Subcutaneous abdominal adipose tissue (tissue), 5 donors: ENCODE measurements at regions not wholly inside any gene's neighbourhood (a gene's known extent, or its start where the extent isn't known, plus 50 kb on each side); places are given as distances from the start of the nearest gene placed in this dataset.

Experiments
- H3K27ac ChIP-seq: one replicate; pipeline ENCODE4 v1.7.0; 2013; ENCODE audit warnings: low read depth, mild to moderate bottlenecking, inconsistent platforms, low read length, moderate library complexity
- H3K27me3 ChIP-seq, 5 donors: one replicate each; pipeline ENCODE4 v1.7.0; 2013; ENCODE audit warnings: low read length in 5 of 5, inconsistent platforms in 1 of 5; ENCODE audit not compliant: control insufficient read depth in 5 of 5, insufficient read depth in 4 of 5
- H3K36me3 ChIP-seq, 5 donors: one replicate each; pipeline ENCODE4 v1.7.0; 2013; ENCODE audit warnings: low read length in 5 of 5; ENCODE audit not compliant: control insufficient read depth in 5 of 5, insufficient read depth in 5 of 5
- H3K4me1 ChIP-seq, 5 donors: one replicate each; pipeline ENCODE4 v1.7.0; 2013; ENCODE audit warnings: low read length in 5 of 5, mild to moderate bottlenecking in 3 of 5, moderate library complexity in 1 of 5; ENCODE audit not compliant: control insufficient read depth in 5 of 5, insufficient read depth in 5 of 5
- H3K4me3 ChIP-seq, 5 donors: one replicate each; pipeline ENCODE4 v1.7.0; 2013; ENCODE audit warnings: low read length in 5 of 5, low read depth in 1 of 5
- H3K9ac ChIP-seq, 5 donors: one replicate each; pipeline ENCODE4 v1.7.0; 2013; ENCODE audit warnings: low read length in 5 of 5, mild to moderate bottlenecking in 4 of 5, moderate library complexity in 3 of 5
- H3K9me3 ChIP-seq, 5 donors: one replicate each; pipeline ENCODE4 v1.7.0; 2013; ENCODE audit warnings: low read length in 5 of 5; ENCODE audit not compliant: control insufficient read depth in 5 of 5
- donor health status: healthy.
- donor health status: healthy.
- donor health status: healthy.
- donor health status: healthy.
- donor health status: healthy.

DNA sequence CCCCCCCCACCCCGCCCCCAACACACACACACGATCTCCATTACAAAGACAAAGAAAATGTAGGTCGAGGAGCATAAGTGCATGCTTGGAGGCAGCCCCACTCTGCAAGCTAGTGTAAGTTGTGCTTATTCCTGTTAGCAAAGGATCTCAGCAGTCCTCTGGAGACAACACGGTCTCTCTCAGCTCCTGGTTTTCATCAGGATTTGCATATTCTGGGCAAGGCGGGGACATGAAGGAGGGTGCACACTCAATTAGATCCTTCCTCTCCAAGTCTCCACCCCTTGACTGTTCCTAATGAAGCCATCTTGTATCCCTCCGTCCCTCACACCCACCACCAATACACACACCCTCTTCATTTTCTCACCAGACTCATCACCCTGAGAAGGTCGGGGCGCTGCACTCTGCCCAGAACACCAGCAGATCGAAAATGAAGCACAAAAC, 63.8 kb downstream of the MRPL46 start:
- H3K9ac ChIP-seq, result no peak overlapping the region
- H3K4me3 ChIP-seq, result no peak overlapping the region
- H3K4me1 ChIP-seq, result peaks cover 0 to 6% (median 0%) of the 10 kb centered on the region in 5 donors
- H3K27me3 ChIP-seq, result peaks cover 0 to 11% (median 3%) of the 10 kb centered on the region in 5 donors
- no peak overlapping the region for H3K27ac ChIP-seq
- H3K9me3 ChIP-seq, result peaks cover 0 to 7% (median 0%) of the 10 kb centered on the region in 5 donors
- H3K36me3 ChIP-seq, result no peaks in the 10 kb centered on the region

DNA sequence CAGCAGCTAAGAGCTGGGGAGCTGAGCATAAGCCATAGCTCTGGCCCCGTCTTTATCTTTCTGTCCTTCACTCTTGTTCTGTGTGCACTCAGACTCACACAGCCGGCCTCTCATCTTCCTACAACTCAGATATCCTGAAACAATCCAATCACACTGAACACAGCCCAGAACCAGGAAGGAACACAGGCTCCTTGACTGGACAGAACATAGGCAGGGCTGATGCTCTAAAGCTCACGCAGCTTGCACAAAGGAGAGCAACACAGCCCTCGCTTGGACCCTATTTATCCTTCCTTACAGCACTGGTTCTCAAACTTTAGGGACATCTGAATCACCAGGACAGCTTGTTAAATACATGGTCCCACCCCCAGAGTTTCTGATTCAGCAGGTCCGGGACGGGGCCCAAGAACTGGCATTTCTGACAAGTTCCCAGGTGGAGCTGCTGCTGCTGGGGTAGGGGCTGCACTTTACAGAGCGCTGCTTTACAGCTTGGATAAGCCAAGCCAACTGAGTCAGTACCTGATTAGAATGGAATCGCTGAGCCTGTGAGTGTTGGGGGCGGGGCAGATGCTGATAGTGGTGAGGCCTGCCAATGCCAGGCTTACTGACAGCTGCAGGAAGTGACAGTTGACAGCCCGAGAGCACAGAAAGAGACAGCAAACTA, 65.1 kb downstream of the MRPL46 start:
- Histone ChIP-seq H3K27ac (no peak overlapping the region), H3K4me1 (peaks cover 0 to 6% (median 0%) of the 10 kb centered on the region in 5 donors)

DNA sequence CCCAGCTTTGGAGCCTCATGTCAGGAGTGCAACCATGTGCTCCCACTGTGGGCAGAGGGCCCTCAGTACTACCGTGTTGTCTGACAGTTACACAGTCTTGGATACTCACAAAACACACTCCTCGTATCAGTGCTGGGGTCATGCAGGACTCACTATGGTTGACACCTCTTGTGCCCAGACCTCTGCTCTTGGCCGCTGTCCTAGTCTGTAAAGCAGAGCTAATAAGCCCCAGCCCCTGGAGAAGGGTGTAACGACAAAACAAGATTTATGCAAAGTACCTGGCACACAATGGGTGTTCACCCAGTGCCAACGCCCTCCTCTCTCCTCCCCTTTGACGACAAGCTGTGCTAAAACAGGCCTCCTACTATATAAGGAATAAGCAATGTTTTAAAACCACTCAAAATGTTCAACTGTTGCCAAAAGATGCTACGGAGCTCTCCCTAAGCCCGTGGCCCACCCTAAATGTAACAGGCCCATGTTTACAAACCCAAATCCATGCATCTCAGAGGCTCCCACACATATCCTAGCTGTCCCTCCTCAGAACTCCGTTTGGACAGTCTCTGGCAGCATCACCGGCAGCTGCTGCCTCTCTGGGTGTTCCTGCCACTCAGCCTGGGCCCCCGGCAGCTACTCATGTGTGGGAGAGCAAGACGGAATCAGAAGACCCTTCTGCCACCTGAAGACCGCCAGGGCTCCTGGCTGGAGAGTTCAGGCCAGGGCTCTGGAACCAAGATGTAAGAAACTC, 65.8 kb downstream of the MRPL46 start:
- no peaks in the 10 kb centered on the region for H3K36me3 ChIP-seq
- H3K27ac ChIP-seq, result no peak overlapping the region
- peaks cover 0 to 11% (median 3%) of the 10 kb centered on the region in 5 donors for H3K27me3 ChIP-seq
- H3K4me1 ChIP-seq, result peaks cover 0 to 6% (median 0%) of the 10 kb centered on the region in 5 donors
- no peak overlapping the region for H3K9ac ChIP-seq
- H3K4me3 ChIP-seq, result no peak overlapping the region
- H3K9me3 ChIP-seq, result peaks cover 0 to 7% (median 0%) of the 10 kb centered on the region in 5 donors

More for the DNA sequence above, 65.1 kb downstream of the MRPL46 start:
- H3K9ac ChIP-seq, result no peak overlapping the region
- H3K36me3 ChIP-seq, result no peaks in the 10 kb centered on the region
- peaks cover 0 to 7% (median 0%) of the 10 kb centered on the region in 5 donors for H3K9me3 ChIP-seq
- H3K4me3 ChIP-seq, result no peak overlapping the region
- peaks cover 0 to 11% (median 3%) of the 10 kb centered on the region in 5 donors for H3K27me3 ChIP-seq

DNA sequence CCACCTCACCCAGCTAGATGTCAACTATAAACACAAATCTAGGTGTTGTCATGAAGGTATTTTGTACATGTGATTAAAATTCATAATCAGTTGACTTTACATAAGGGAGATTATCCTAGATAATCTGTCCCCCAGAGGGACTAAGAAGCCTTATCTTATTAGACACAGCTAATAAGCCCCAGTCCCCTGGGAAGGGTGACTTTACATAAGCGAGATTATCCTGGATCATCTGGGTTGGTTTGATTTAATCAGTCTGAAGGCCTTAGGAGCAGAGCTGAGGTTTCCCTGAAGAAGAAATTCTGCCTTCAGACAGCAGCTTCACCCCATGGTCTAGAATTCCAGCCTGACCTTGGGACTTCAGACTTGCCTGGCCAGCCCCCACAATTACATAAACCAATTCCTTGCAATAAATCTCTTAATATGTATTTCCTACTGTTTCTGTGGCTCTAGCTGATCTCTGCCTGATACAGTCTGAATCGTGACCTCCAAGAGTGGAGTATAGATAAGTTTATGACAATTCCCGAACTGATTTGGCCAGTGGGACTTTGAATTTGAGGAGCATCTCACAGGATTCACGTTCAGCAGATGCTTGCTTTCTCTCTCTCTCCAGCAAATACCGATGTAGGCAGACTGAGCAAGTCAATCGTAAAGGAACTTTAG, 66.5 kb downstream of the MRPL46 start:
- Histone ChIP-seq H3K27me3 (peaks cover 0 to 11% (median 0%) of the 10 kb centered on the region in 5 donors), H3K27ac (no peak overlapping the region), H3K9me3 (peaks cover 0 to 4% (median 0%) of the 10 kb centered on the region in 5 donors), H3K4me3 (no peak overlapping the region), H3K9ac (no peak overlapping the region), H3K36me3 (no peaks in the 10 kb centered on the region), H3K4me1 (peaks cover 0 to 6% (median 0%) of the 10 kb centered on the region in 5 donors)

DNA sequence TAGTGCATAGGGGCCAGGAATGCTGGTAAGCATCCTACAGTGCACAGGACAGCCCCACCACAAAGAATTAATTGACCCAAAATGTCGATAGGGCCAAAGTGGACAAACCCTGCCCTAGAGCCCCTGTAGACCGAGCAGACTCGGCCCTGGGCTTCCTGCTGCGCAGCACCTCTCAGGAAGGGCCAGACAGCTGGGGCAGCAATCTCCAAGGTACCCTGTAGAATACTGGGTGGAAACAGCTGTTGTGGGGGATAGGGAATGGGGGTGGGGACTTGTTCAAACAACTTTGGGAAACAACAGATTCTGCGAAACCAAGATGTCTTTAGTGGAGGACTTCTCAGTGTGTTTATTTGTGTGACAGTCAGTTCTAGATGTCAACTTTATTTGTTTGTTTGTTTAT, 67.1 kb downstream of the MRPL46 start:
- H3K36me3 ChIP-seq, result no peaks in the 10 kb centered on the region
- H3K27me3 ChIP-seq, result peaks cover 0 to 11% (median 0%) of the 10 kb centered on the region in 5 donors
- H3K4me3 ChIP-seq, result no peak overlapping the region
- H3K9me3 ChIP-seq, result no peaks in the 10 kb centered on the region
- no peak overlapping the region for H3K27ac ChIP-seq
- H3K9ac ChIP-seq, result no peak overlapping the region
- peaks cover 0 to 9% (median 0%) of the 10 kb centered on the region in 5 donors for H3K4me1 ChIP-seq

DNA sequence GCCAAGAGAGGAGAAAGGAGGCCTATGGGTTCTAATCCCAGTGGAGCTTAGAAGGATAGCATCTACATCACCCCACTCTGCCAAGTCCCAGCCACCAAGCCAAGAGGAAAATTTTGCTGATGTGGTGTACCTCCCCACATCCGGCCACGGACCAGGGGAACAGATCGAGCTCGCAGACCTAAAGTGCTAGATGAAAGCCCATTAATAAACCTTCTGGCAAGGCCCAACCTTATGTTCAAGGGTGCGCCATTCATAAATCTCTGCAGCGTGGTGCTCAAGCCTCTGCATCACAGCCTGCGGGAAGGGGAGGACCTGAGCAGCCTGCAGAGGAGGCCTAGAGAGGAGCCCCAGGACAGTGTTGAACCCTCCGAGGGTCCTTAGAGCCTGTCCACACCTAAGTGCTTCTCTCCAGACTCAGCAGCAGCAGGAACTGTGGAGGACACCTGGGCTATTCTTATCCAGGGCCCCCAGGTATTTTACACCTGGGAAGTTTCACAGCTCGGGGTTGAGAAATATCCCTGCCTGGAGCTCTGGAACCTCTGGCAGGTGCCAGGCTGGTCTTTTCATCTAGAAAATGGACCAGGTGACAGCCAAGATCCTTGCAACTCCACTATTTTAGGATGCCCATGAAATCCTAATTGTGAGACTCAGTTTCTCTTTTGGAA, 68.0 kb downstream of the MRPL46 start:
- Histone ChIP-seq H3K9me3 (no peaks in the 10 kb centered on the region), H3K36me3 (no peaks in the 10 kb centered on the region), H3K4me3 (no peak overlapping the region), H3K4me1 (peaks cover 0 to 15% (median 0%) of the 10 kb centered on the region in 5 donors), H3K27me3 (peaks cover 0 to 7% (median 0%) of the 10 kb centered on the region in 5 donors), H3K9ac (no peak overlapping the region), H3K27ac (no peak overlapping the region)

DNA sequence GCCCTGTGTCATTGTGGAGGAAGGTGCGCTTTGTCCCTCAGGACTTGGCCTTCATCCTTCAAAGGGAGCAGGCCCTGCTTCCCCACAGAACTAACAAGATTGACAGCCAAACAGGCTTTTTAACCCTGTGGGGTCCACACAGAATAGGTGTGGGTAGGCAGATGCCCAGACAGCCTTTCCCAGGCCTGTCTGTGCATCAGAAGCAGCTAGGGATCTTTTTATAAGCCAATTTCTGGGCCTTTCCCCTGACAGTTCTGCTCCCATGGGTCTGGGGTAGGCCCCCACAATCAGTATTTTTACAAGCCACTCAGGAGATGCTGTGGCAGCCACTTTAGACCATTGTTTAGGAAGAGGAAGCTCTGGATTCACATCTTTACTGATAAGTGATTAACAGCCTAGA, 69.2 kb downstream of the MRPL46 start:
- H3K27me3 ChIP-seq, result no peaks in the 10 kb centered on the region
- no peak overlapping the region for H3K4me3 ChIP-seq
- peaks cover 0 to 15% (median 0%) of the 10 kb centered on the region in 5 donors for H3K4me1 ChIP-seq
- H3K36me3 ChIP-seq, result no peaks in the 10 kb centered on the region
- no peaks in the 10 kb centered on the region for H3K9me3 ChIP-seq
- no peak overlapping the region for H3K27ac ChIP-seq
- H3K9ac ChIP-seq, result no peak overlapping the region

DNA sequence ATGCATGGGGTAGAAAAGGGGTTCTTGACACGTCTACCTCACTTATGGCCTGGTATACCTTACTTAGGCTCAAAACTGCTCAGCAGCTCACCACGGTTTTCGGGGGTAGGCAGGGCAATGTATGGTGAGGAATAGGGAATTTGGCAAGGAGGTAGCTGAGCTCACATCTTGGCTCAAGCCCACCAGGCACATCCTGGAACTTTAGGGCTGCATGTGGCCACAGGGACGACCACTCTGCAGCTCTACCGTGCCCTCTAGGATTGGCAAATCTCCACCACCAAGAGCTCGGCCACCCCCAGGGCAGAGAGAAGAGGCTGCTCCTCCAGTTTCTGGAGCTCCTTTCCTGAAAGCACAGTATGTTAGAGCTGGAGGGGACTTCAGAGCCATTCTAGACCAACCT, 69.7 kb downstream of the MRPL46 start:
- H3K27me3 ChIP-seq, result no peaks in the 10 kb centered on the region
- no peaks in the 10 kb centered on the region for H3K36me3 ChIP-seq
- no peak overlapping the region for H3K27ac ChIP-seq
- H3K9ac ChIP-seq, result no peak overlapping the region
- H3K4me3 ChIP-seq, result no peak overlapping the region
- no peaks in the 10 kb centered on the region for H3K9me3 ChIP-seq
- peaks cover 0 to 15% (median 0%) of the 10 kb centered on the region in 5 donors for H3K4me1 ChIP-seq

DNA sequence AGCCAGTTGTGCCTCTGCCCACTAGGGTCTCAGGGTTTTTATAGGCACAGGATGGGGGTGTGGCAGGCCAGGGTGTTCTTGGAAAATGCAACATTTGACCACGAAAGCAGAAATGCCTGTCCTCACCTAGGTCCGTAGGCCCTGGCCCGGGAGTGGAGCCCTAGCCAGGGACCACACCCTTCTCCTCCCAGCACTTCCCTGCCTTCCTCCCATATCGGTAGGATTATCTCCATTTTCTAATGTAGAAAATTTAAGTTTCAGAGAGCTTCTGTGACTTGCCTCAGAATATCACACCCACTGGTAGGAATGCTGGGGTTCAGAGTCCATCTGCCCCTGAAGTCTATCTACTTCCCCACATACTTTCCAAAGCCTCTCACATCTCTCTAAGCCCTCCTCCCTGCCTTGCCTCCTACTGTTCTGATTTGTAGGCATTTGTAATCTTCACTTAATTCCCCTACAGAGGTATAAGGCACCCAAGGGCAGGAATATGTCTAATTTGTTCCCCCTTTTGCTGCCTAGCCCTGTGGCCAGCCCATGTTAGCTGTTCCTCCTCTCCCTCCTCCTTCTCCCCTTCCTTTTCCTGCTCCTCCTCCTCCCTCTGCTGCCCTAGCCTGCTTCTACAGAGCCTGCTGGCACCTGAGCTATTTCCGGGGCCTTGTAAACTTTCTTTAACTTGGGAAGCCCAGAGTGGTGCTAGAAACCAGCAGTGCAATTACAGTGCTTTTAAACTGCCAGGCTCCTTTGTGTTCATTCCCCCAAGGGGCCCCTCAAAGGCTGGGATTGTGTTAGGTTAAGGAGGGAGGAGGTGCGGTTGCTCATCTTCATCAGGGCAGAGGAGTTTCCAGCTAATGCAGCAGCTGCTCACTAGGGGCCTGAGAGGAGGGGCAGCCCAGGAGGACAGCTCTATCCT, 71.1 kb downstream of the MRPL46 start:
- H3K4me1 ChIP-seq, result peaks cover 0 to 13% (median 0%) of the 10 kb centered on the region in 5 donors
- H3K27ac ChIP-seq, result no peak overlapping the region
- no peaks in the 10 kb centered on the region for H3K27me3 ChIP-seq
- no peaks in the 10 kb centered on the region for H3K36me3 ChIP-seq
- no peaks in the 10 kb centered on the region for H3K9me3 ChIP-seq
- no peak overlapping the region for H3K4me3 ChIP-seq
- H3K9ac ChIP-seq, result no peak overlapping the region
